GM21723 (cell line): ENCODE measurements at regions not wholly inside any gene's neighbourhood (a gene's known extent, or its start where the extent isn't known, plus 50 kb on each side); places are given as distances from the start of the nearest gene placed in this dataset.
"Not testable (repeated sequence)": the region's sequence is repeated elsewhere in the genome, so short reads cannot be mapped to it uniquely, and the experiment has no call there.

ENCODE experiments used
- ATAC-seq: cut with Tn5 transposase; IDR thresholded peaks from one replicate; pipeline ENCODE4 v1.9.1; 2021; ENCODE audit warnings: mild to moderate bottlenecking, moderate library complexity; ENCODE audit not compliant: unreplicated experiment

DNA sequence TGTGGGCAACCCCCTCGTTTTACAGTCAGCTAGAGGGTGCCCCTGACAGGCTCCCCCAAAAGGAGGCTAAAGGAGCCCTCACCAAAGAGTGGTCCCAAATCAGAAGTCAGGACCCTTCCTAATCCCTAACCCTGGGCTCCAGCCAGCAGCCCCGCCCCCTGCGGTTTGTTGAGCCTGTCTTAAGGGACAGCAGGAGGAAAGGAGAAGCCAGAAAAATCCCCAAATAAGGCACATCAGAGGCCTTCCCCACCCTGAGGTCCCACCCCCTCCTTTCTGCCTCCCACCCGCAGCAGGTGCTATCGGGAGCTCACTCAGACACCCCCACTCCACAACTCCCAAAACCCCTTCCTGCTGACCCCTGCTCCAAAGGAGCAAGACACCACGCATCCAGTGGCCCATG is 127.2 kb downstream of the TNFRSF13B start:
- ATAC-seq, result not testable (repeated sequence)

DNA sequence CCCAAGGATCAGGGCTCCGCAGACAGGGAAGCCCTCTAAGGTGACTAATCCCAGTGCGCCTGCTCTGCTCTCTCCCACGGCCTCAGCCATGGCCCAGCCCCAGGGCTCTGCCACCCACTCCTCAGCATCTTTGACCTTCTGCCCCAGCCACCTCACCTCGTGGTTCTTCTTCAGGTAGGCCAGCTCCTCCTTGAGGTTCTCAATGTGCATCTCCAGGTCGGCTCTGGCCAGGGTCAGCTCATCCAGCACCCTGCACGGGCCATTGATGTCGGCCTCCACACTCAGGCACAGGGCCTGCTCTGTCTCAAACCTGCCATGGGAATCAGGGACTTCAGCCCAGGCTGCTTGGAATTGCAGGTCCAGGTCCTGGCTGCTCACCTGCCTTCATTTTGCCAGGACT is 128.4 kb downstream of the TNFRSF13B start:
- ATAC-seq, result not testable (repeated sequence)

DNA sequence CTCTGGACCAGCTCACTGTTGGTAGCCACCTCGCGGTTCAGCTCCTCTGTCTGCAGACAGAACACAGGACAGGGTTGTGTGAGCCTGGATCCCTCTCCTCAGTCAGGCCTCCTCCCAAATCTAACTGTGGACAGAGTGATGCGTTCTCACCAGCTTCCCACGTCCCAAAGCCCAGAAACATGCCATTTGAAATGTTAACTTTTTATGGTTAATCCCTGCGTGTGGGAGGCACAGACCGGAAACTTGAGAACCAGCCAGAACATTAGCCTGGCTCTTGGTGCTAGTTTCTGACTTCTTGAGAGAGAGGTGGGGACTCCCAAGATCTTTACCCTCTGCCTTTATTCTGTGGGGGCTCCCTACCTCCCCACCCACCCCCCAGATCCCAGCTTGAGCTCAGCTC is 129.6 kb downstream of the TNFRSF13B start:
- not testable (repeated sequence) for ATAC-seq

DNA sequence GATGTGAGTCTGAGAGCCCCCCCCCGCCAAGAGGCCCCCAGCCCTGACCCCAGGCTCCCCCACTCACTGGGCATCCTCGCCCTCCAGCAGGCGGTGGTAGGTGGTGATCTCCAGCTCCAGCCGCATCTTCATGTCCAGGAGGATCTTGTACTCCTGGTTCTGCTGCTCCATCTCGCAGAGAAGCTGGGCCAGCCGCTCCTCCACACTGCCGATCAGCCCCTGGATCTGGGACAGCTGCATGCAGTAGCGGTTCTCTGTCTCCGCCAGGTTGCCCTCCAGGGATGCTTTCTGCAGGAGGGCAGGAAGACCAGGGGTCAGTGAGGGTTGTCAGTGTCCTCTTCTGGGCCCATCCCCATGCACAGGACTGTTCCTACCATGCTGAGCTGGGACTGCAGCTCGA is 130.0 kb downstream of the TNFRSF13B start:
- ATAC-seq, result not testable (repeated sequence)

DNA sequence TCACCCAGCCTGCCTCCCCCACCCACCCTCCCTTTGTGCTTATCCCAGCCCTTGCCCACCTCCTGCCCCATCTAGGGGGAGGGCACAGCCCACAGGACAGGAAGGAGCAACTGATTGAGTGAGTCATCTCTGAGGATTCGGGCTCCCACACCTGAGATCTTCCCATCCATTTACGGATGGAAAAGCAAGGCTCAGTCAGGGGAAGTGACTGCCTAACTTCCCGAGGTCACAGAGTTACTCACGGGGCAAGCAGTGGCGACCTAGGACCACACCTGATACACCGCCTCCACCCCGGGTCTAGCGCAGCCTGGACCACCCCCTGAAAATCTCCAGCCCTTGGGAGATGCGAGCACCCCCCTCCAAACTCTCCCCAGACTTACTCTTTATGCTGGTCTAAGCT is 131.7 kb downstream of the TNFRSF13B start:
- not testable (repeated sequence) for ATAC-seq

DNA sequence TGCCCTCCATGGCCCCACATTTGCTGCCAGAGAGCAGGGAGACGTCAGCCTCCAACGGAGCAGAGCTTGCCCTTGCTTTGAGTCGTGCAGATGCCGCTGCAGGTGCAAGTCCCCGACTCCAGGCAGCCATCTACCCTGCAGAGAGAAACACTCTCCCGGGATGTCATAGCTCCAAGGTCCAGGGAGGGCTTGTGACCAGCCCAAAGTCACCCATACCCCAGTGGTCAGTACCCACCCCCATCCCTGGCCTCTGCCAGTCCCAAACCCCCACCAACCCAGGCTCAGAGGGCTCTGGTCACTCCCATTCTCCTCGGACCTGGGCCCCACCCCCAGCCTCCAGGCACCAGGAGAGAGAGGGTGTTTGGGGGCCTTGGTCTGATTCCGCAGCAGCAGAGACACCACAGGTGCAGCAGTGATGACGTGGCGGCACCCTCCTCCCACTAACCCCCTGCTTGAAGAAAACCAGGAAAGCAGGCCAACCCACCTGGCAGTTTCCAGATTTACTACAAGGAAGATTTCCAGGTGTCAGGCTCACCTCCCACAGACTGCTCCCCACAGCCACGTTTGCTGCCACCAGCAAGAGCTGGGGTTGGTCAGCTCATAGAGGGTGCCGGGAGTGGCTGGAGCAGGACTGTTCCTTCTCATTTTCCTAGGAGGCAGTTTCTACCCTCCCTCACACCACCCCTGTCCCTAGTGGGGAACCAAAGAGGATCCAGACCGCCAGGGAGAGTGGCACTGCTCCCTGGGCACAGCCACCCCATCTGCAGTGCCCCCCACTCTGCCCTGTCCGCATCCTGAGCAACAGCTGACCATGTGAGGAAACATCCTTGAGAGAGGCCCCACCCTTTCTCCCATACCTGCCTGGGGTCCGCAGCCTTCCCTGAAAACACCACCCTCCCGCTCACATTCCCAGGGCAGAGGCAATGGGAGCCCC is 132.4 kb downstream of the TNFRSF13B start:
- not testable (repeated sequence) for ATAC-seq

DNA sequence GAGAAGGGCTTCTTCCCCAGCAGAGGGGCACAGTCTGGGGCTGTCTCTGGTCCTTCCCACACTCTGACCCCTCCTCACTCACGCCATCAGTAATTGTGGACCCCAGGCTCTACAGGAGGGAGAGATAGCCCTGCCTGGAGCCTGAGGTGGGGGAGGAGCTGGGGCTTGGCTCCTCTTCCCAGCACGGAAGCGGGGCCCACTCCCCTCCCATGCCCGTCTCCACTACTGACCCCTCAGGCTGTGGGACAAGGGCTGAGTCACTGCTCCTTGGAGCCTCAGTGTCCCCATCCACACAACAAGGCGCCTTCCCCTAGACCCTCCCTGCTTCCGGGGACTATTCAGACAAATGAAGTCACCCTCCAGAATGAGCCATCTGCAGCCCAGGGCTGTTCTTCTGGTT is 133.1 kb downstream of the TNFRSF13B start:
- ATAC-seq, result not testable (repeated sequence)

DNA sequence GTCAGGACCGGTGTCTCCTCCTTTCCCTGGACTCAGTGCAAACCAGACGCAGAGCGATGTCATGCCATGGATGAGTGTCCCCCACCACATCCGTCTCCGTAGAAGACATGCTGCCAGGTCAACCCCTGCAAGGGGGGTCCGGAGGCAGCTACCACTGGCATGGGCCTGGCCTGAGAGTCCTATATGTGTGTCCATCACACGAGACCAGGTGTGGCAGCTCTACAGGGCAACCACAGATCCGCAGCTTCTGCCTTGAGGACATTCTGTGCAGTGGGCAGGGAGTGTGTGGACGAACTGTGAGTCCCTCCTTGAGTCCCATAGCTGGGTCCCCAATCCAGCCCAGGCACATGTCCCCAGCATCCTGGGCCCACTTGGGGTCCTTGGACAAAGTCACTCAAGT is 133.6 kb downstream of the TNFRSF13B start:
- not testable (repeated sequence) for ATAC-seq

DNA sequence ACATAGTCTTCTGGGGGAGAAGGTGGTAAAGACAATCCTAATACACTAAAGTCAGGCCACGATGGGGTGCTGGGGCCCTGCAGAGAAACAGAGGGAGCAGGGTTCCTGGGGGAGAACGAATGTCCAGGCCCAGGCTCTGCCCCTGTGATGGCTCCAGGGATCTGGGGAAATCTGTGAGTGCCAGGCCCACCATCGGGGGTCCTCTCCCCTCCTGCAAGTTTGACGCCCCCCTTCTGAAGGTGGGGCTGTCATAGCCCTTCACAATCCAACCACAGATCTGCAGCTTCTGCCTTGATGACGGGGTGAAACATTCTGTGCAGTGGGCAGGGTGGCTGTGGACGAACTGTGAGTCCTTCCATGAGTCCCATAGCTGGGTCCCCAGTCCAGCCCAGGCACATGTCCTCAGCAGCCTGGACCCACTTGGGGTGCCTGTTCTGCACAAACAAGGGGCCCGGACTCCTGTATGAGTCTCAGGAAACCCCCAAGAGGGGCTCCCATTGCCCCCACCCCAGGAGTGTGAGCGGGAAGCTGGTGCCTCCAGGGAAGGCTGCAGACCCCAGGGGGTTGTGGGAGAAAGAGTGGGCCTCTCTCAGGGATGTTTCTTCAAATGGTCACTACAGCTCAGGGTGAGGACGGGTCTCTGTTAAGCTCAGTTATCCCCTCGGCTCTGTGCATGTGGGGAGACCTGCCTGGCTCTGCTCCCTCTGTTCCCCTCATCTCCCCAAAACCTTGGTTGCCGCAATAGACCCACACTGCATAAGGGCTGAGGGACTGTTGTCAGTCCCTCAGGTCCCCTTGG is 134.3 kb downstream of the TNFRSF13B start:
- not testable (repeated sequence) for ATAC-seq

DNA sequence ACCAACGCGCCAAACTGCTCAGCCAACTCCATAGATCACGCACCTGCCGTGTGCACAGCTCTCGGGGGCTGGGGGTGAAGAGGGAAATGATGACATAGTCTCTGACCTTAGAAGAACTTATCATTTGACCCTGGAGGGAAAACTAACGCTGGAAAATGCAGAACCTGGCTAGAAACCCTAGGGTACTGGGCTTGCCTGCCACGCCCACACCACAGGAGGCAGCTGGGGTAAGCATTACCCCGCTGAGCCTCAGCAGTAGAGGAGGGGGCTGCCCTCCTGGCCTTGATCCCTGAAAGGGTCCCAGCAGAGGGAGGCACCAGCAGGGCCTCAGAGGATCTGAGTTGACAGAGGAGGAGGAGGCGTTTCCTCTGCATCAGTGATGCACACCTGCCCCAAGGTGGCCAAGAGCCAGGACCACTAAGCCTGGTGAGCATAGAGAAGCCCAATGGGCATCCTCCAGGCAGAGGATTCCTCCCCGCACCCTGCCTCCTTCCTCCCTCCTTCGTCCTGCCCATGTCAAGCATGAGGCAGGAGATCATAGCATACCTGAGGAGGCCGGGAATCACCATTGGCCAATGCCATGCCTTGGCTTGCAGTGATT is 135.5 kb downstream of the TNFRSF13B start:
- not testable (repeated sequence) for ATAC-seq

DNA sequence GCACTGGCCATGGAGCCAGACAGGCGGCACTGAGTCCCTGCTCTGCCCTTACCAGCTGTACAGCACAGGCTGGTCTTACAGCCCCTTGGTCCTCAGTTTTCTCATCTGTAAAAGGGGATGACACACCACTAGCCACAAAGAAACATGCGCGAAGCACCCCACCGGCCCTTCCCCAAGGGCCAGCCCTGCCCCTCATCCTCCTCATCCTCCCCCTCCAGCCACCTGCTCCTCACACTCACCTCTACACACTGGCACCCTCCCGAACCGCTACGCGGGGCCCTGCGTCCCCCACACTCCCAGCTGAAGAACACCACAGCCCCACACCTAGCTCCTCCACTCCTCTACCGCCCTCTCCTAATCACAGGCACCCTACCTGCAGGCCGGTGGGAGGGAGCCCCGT is 138.4 kb downstream of the TNFRSF13B start:
- not testable (repeated sequence) for ATAC-seq

DNA sequence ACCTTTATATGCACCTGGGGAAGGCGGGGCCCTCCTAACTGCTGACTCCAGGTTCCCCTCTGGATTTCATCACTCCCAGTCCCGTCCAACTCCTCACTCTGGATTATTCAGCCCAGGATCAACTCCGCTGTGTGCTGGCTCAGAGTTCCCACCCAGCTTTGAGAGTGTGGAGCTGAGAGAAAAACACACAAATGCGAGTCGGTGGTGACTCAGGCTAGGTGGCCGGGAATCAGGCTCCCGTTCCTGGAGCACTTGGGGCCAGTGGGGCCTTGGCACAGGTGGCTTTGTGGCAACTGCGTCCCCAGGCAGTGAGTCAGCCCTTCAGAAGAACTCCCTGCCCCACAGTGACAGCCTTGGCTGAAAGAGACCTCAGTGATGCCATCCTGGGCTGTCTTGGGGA is 139.1 kb downstream of the TNFRSF13B start:
- ATAC-seq, result not testable (repeated sequence)

DNA sequence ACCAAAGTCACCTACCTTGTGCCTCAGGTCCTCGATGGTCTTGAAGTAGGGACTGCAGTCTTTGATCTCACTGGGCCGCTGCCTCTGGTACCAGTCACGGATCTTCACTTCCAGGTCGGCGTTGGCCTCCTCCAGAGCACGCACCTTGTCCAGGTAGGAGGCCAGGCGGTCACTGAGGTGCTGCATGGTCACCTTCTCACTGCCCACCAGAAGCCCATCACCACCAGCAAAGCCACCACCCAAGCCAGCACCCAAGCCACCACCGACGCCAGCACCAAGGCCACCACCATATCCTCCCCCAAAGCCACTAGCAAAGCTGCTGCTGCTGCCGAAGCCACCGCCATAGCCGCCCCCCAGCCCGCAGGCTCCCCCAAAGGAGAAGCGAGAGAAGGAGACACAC is 139.7 kb downstream of the TNFRSF13B start:
- not testable (repeated sequence) for ATAC-seq

DNA sequence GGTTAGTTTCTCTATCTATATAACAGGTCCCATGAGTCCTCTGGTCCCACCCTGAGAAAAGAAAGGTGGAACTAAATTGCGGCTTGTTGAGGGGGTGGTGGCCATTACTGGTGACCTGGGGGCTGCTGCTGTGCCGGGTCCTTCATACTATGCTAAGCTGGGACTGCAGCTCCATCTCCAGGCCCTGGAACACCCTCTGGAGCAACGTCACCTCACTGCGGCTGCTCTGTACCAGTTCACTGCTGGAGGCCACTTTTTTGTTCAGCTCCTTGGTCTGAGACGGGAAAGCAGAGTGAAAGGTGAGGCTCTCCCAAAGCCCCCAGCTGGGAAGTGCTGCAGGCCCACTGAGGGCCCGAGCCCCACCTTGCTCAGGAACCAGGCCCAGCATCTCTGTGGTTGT is 140.7 kb downstream of the CCDC144A start:
- ATAC-seq, result not testable (repeated sequence)

DNA sequence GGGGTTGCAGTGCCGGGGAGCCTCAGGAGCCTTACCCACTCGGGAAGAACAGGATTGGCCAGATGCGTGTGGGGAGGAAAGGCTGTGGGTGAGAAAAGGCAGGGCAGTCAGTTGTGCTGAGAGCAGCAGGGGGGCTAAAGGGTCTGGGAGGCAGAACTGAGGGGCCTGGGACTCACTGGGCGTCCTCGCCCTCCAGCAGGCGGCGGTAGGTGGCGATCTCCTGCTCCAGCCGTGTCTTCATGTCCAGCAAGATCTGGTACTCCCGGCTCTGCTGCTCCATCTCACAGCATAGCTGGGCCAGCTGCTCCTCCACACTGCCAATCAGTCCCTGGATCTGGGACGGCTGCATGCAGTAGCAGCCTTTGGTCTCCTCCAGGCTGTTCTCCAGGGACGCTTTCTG is 140.2 kb downstream of the CCDC144A start:
- ATAC-seq, result not testable (repeated sequence)
